HCT116 (cell line): ENCODE measurements at regions not wholly inside any gene's neighbourhood (a gene's known extent, or its start where the extent isn't known, plus 50 kb on each side); places are given as distances from the start of the nearest gene placed in this dataset.

ENCODE experiments used
- ATAC-seq: fragments of 200-7000 bp; cut with Tn5 transposase; 2 replicates; pipeline ENCODE4 v1.9.1; 2020; ENCODE audit warnings: mild to moderate bottlenecking, moderate library complexity
- BruUV-seq: library from RNA; stranded (reverse); fragments of 400-500 nt; replicated peaks from 2 replicates; lab custom pipeline; 2021; lab: Mats Ljungman, UMichigan
- CTCF ChIA-PET: fragments of 300-600 bp; sonication (Branson Sonifier 250); formaldehyde crosslinking; loops from one replicate; lab custom pipeline; 2021; ENCODE audit warnings: antibody characterized with exemption; lab: Charles Lee
- POLR2A ChIA-PET: fragments of 300-600, 350-600 bp; sonication (Branson Sonifier 250); formaldehyde crosslinking; loops from one replicate; lab custom pipeline; 2021; ENCODE audit warnings: antibody characterized with exemption; lab: Charles Lee
- RAD21 ChIA-PET, 2 experiments: fragments of 300-600 bp; sonication (Branson Sonifier 250); formaldehyde crosslinking; loops; one replicate each; lab custom pipeline; 2023; ENCODE audit warnings: low total read pairs in 2 of 2; ENCODE audit not compliant: uncharacterized antibody in 2 of 2, unreplicated experiment in 2 of 2, low non-redundant PET in 1 of 2; lab: Charles Lee
- DNase-seq: peaks from one replicate; pipeline ENCODE4 v3.0.0-alpha.2; 2010; ENCODE audit warnings: low read depth, low spot score
- H2AFZ ChIP-seq: fragments of 200-600 bp; shearing (Covaris generic), sonication (generic); 2 replicates; pipeline ENCODE4 v1.6.1; 2017; ENCODE audit warnings: low read depth, mixed run types, mixed read lengths, antibody characterized with exemption, low read length; ENCODE audit not compliant: poor library complexity, severe bottlenecking
- H3K27ac ChIP-seq: 2 replicates; pipeline ENCODE4 v1.5.1; 2012; ENCODE audit warnings: low read depth, low read length
- H3K27me3 ChIP-seq: fragments of 200-600 bp; sonication (generic); 2 replicates; pipeline ENCODE4 v1.6.1; 2016; ENCODE audit warnings: mixed run types, low read length, mixed read lengths; ENCODE audit not compliant: insufficient read depth
- H3K36me3 ChIP-seq, 2 experiments: fragments of 200-500 bp in 1 of 2; fragments of 200-600 bp in 1 of 2; sonication (Bioruptor generic) in 1 of 2; sonication (generic) in 1 of 2; 2 replicates each; pipeline versions ENCODE4 v1.5.1 to v1.6.1; 2014 to 2016; ENCODE audit warnings: low read length in 2 of 2, inconsistent platforms in 1 of 2, mixed read lengths in 1 of 2, mixed run types in 1 of 2; ENCODE audit not compliant: insufficient read depth in 2 of 2, control insufficient read depth in 1 of 2
- H3K4me1 ChIP-seq, 2 experiments: fragments of 200-600 bp in 1 of 2; sonication (generic) in 1 of 2; 2 replicates each; pipeline versions ENCODE4 v1.5.1 to v1.6.1; 2012 to 2017; ENCODE audit warnings: low read length in 2 of 2, inconsistent platforms in 1 of 2, mild to moderate bottlenecking in 1 of 2, mixed read lengths in 1 of 2, mixed run types in 1 of 2, moderate library complexity in 1 of 2; ENCODE audit not compliant: insufficient read depth in 2 of 2, control insufficient read depth in 1 of 2
- H3K4me2 ChIP-seq: fragments of 200-600 bp; sonication (generic); 2 replicates; pipeline ENCODE4 v1.6.1; 2017; ENCODE audit warnings: mixed run types, low read length, mixed read lengths
- H3K4me3 ChIP-seq, 2 experiments: fragments of 200-600 bp in 1 of 2; sonication (generic) in 1 of 2; replicated peaks in 1 of 2; 2 replicates each; pipeline ENCODE4 v1.5.1; 2011 to 2016; ENCODE audit warnings: low read length in 2 of 2, control low read depth in 1 of 2, low read depth in 1 of 2, mild to moderate bottlenecking in 1 of 2, mixed read lengths in 1 of 2, mixed run types in 1 of 2
- H3K79me2 ChIP-seq: fragments of 200-600 bp; sonication (generic); 2 replicates; pipeline ENCODE4 v1.6.1; 2017; ENCODE audit warnings: mild to moderate bottlenecking, mixed run types, low read length, moderate library complexity, mixed read lengths; ENCODE audit not compliant: insufficient read depth
- H3K9ac ChIP-seq: fragments of 200-600 bp; sonication (generic); 2 replicates; pipeline ENCODE4 v1.6.1; 2016; ENCODE audit warnings: low read length, mixed read lengths
- H3K9me2 ChIP-seq: fragments of 200-600 bp; sonication (generic), shearing (Covaris generic); 2 replicates; pipeline ENCODE4 v1.6.1; 2017; ENCODE audit warnings: mixed run types, mild to moderate bottlenecking, moderate library complexity; ENCODE audit not compliant: insufficient read depth
- H3K9me3 ChIP-seq, 2 experiments: fragments of 200-500 bp in 1 of 2; fragments of 200-600 bp in 1 of 2; sonication (Bioruptor generic) in 1 of 2; sonication (generic) in 1 of 2; 2 replicates each; pipeline ENCODE4 v1.6.1; 2014 to 2017; ENCODE audit warnings: low read length in 2 of 2, mixed read lengths in 2 of 2, inconsistent platforms in 1 of 2, low read depth in 1 of 2, mild to moderate bottlenecking in 1 of 2, mixed run types in 1 of 2, moderate library complexity in 1 of 2; ENCODE audit not compliant: control insufficient read depth in 1 of 2, insufficient read depth in 1 of 2
- H4K20me1 ChIP-seq: fragments of 200-600 bp; sonication (generic), shearing (Covaris generic); 2 replicates; pipeline ENCODE4 v1.6.1; 2017; ENCODE audit warnings: mixed run types, mild to moderate bottlenecking, moderate library complexity; ENCODE audit not compliant: insufficient read depth
- ELF1 ChIP-seq: IDR thresholded peaks from 2 replicates; pipeline ENCODE4 v1.6.1; 2012; ENCODE audit warnings: low read depth, borderline replicate concordance
- EZH2 ChIP-seq: fragments of 200-600 bp; sonication (generic); IDR thresholded peaks from 2 replicates; pipeline ENCODE4 v1.6.1; 2017; ENCODE audit warnings: antibody characterized with exemption, mixed run types
- EZH2phosphoT487 ChIP-seq: fragments of 200-600 bp; IDR thresholded peaks from 2 replicates; pipeline ENCODE4 v1.6.1; 2018; ENCODE audit warnings: antibody characterized with exemption, borderline replicate concordance
- FOSL1 ChIP-seq: IDR thresholded peaks from 2 replicates; pipeline ENCODE4 v1.6.1; 2012; ENCODE audit warnings: low read depth
- JUND ChIP-seq: IDR thresholded peaks from 2 replicates; pipeline ENCODE4 v1.6.1; 2012
- POLR2A ChIP-seq: IDR thresholded peaks from 2 replicates; pipeline ENCODE4 v1.7.0; 2011; ENCODE audit warnings: borderline replicate concordance; ENCODE audit not compliant: insufficient read depth, insufficient read length; ENCODE audit errors: extremely low read depth
- POLR2AphosphoS5 ChIP-seq: IDR thresholded peaks from 2 replicates; pipeline ENCODE4 v1.6.1; 2011; ENCODE audit warnings: mild to moderate bottlenecking, low read depth, low read length, moderate library complexity
- RAD21 ChIP-seq: IDR thresholded peaks from 2 replicates; pipeline ENCODE4 v1.6.1; 2012; ENCODE audit warnings: low read depth, mild to moderate bottlenecking
- SIN3A ChIP-seq: IDR thresholded peaks from 2 replicates; pipeline ENCODE4 v1.6.1; 2012; ENCODE audit warnings: low read depth
- SP1 ChIP-seq: IDR thresholded peaks from 2 replicates; pipeline ENCODE4 v1.6.1; 2012; ENCODE audit warnings: low read depth
- TCF7L2 ChIP-seq: IDR thresholded peaks from 2 replicates; pipeline ENCODE4 v1.7.0; 2011; ENCODE audit warnings: borderline replicate concordance, inconsistent platforms; ENCODE audit not compliant: insufficient read depth, insufficient read length; ENCODE audit errors: extremely low read depth
- ZFX ChIP-seq: fragments of 450-650 bp; IDR thresholded peaks from 2 replicates; pipeline ENCODE4 v1.6.1; 2017
- ZNF274 ChIP-seq: fragments of 200-500 bp; sonication (Bioruptor generic); IDR thresholded peaks from 2 replicates; pipeline ENCODE4 v1.6.1; 2014; ENCODE audit warnings: mild to moderate bottlenecking, low read depth, low read length, inconsistent platforms
- intact Hi-C: fragments of 100-400 bp; cut with micrococcal nuclease; formaldehyde crosslinking; loops from 2 replicates; pipeline ENCODE4 v1.10.0; 2022
- TF ChIP-seq, protein P1 (sequence below): IDR thresholded peaks from 2 replicates; pipeline ENCODE4 v1.6.1; 2011; ENCODE audit warnings: mild to moderate bottlenecking, low read length, moderate library complexity; ENCODE audit not compliant: insufficient replicate concordance; ENCODE audit errors: extremely low read depth
- TF ChIP-seq, protein P2 (sequence below), 3 experiments: fragments of 200-600 bp in 1 of 3; sonication (generic) in 1 of 3; IDR thresholded peaks in 2 of 3; conservative IDR thresholded peaks in 1 of 3; 2 replicates each; pipeline ENCODE4 v1.5.1; 2012 to 2017; ENCODE audit warnings: low read depth in 2 of 3, low read length in 2 of 3, antibody characterized with exemption in 1 of 3, borderline replicate concordance in 1 of 3, control low read depth in 1 of 3, mild to moderate bottlenecking in 1 of 3, mixed read lengths in 1 of 3, mixed run types in 1 of 3, moderate library complexity in 1 of 3; ENCODE audit not compliant: insufficient read depth in 1 of 3
- TF ChIP-seq, protein P3 (sequence below): IDR thresholded peaks from 2 replicates; pipeline ENCODE4 v1.6.1; 2012; ENCODE audit warnings: low read depth

DNA sequence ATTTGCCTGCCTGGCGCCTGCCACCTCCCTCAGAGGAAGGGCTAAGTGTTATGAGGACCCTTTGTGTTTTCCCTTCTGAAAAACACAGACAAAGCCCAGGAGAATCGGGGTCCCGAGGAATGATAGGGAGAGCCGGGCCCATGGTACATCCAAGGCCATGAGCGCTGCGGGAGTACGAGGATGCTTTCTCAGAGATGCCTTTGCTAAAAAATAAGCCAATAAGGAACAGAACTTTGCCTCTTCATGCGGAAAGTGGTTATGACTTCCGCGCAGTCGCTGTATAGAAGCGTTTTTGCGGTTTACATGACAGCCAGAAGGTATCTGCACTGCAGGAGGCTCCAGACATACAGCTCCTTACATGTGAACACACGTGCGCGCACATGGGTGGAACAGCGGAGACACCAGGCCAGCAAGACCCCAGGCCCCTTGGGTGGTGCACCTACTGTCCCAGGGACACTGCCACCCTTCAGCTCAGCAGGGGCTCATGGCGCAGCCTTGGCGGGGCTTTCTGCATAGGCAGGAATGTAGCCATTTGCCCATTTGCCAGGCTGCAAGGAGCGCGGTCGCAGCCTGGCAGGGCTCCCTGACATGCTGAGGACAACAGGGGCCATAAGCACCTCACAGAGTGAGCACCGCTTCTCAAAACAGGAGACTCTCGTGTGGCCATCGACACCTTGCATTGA, 252.4 kb upstream of the SALL3 start (continued):
- TF ChIP-seq, protein P1, sequence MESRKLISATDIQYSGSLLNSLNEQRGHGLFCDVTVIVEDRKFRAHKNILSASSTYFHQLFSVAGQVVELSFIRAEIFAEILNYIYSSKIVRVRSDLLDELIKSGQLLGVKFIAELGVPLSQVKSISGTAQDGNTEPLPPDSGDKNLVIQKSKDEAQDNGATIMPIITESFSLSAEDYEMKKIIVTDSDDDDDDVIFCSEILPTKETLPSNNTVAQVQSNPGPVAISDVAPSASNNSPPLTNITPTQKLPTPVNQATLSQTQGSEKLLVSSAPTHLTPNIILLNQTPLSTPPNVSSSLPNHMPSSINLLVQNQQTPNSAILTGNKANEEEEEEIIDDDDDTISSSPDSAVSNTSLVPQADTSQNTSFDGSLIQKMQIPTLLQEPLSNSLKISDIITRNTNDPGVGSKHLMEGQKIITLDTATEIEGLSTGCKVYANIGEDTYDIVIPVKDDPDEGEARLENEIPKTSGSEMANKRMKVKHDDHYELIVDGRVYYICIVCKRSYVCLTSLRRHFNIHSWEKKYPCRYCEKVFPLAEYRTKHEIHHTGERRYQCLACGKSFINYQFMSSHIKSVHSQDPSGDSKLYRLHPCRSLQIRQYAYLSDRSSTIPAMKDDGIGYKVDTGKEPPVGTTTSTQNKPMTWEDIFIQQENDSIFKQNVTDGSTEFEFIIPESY, result no peak
- no peak for TF ChIP-seq ELF1
- TF ChIP-seq POLR2AphosphoS5, result no peak
- no peak for TF ChIP-seq EZH2
- no peak for TF ChIP-seq RAD21

DNA sequence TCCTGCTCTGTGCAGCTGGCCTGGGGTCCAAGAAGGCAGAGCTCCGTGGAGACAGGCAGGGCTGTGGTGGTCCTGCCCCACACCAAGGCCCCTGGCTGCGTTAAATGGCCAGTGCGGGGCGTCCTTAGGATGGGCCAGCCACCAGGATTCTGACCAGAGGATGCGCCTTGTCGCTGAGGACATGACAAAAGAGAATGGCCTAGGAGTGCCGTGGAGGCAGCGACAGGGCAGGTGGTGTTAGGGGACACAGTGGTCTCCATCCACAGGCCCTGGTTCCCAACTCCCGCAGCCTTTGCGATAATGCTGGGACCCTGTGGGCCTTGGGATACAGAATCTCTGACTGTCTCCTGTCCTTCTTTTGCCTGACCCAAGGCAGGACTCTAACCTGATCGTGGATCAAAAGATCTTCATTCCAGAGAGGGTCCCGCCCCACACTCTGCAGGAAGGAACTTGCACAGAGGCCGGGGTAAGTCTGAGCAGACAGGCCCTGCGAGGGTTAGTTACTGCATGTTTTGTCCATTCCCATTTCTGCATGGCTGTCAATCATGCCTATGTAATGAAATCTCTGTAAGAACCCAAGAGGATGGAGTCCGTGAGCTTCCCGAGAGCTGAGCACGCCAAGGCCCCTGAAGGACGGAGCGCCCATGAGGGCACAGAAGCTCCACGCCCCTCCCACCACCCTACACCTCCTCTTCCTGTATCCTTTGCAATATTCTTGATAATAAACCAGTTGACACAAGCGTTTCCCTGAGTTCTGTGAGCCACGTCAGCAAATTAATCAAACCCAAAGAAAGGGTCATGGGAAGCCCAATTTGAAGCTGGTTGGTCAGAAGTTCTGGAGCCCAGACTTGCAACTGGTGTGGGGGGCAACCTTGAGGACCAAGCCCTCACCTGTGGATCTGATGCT, 251.5 kb upstream of the SALL3 start:
- RAD21 ChIA-PET, result no interaction called here
- TF ChIP-seq, protein P2, sequence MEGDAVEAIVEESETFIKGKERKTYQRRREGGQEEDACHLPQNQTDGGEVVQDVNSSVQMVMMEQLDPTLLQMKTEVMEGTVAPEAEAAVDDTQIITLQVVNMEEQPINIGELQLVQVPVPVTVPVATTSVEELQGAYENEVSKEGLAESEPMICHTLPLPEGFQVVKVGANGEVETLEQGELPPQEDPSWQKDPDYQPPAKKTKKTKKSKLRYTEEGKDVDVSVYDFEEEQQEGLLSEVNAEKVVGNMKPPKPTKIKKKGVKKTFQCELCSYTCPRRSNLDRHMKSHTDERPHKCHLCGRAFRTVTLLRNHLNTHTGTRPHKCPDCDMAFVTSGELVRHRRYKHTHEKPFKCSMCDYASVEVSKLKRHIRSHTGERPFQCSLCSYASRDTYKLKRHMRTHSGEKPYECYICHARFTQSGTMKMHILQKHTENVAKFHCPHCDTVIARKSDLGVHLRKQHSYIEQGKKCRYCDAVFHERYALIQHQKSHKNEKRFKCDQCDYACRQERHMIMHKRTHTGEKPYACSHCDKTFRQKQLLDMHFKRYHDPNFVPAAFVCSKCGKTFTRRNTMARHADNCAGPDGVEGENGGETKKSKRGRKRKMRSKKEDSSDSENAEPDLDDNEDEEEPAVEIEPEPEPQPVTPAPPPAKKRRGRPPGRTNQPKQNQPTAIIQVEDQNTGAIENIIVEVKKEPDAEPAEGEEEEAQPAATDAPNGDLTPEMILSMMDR (IDR thresholded peaks at IDR 0.05 in 2 of 3, conservative IDR thresholded peaks at IDR 0.05 in 1 of 3; ENCODE audit: borderline replicate concordance in 1 of 3, insufficient read depth in 1 of 3, low read depth in 2 of 3, low read length in 2 of 3), result no peak
- TF ChIP-seq ZNF274 (no peak), EZH2phosphoT487 (no peak), JUND (no peak), SIN3A (no peak), ZFX (no peak), TCF7L2 (no peak), POLR2A (no peak), POLR2AphosphoS5 (no peak), FOSL1 (no peak), SP1 (no peak)
- TF ChIP-seq, protein P3, sequence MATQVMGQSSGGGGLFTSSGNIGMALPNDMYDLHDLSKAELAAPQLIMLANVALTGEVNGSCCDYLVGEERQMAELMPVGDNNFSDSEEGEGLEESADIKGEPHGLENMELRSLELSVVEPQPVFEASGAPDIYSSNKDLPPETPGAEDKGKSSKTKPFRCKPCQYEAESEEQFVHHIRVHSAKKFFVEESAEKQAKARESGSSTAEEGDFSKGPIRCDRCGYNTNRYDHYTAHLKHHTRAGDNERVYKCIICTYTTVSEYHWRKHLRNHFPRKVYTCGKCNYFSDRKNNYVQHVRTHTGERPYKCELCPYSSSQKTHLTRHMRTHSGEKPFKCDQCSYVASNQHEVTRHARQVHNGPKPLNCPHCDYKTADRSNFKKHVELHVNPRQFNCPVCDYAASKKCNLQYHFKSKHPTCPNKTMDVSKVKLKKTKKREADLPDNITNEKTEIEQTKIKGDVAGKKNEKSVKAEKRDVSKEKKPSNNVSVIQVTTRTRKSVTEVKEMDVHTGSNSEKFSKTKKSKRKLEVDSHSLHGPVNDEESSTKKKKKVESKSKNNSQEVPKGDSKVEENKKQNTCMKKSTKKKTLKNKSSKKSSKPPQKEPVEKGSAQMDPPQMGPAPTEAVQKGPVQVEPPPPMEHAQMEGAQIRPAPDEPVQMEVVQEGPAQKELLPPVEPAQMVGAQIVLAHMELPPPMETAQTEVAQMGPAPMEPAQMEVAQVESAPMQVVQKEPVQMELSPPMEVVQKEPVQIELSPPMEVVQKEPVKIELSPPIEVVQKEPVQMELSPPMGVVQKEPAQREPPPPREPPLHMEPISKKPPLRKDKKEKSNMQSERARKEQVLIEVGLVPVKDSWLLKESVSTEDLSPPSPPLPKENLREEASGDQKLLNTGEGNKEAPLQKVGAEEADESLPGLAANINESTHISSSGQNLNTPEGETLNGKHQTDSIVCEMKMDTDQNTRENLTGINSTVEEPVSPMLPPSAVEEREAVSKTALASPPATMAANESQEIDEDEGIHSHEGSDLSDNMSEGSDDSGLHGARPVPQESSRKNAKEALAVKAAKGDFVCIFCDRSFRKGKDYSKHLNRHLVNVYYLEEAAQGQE, result no peak

More for the DNA sequence above, 251.5 kb upstream of the SALL3 start:
- ChIA-PET POLR2A (no interaction called here), CTCF (no interaction called here)
- no peak overlapping the region for H3K27ac ChIP-seq
- H3K27me3 ChIP-seq, result peaks cover 20% of the 10 kb centered on the region; the same call in 1 of the 2 replicates
- no peaks in the 10 kb centered on the region for H3K36me3 ChIP-seq
- H3K9me2 ChIP-seq, result no peaks in the 10 kb centered on the region
- intact Hi-C loops, result no loop called here
- no peak overlapping the region for H3K4me2 ChIP-seq
- BruUV-seq, result no TSS peak
- H3K9me3 ChIP-seq, result no peaks in the 10 kb centered on the region
- no peaks in the 10 kb centered on the region for H4K20me1 ChIP-seq
- H2AFZ ChIP-seq, result no peak overlapping the region
- DNase-seq (no peak), ATAC-seq (no peak)
- H3K4me3 ChIP-seq, result no peak overlapping the region
- no peaks in the 10 kb centered on the region for H3K79me2 ChIP-seq
- H3K4me1 ChIP-seq, result no peaks in the 10 kb centered on the region
- H3K9ac ChIP-seq, result no peak overlapping the region
